ENCODE measurements at regions not wholly inside any gene's neighbourhood (a gene's known extent, or its start where the extent isn't known, plus 50 kb on each side); places are given as distances from the start of the nearest gene placed in this dataset.

DNA sequence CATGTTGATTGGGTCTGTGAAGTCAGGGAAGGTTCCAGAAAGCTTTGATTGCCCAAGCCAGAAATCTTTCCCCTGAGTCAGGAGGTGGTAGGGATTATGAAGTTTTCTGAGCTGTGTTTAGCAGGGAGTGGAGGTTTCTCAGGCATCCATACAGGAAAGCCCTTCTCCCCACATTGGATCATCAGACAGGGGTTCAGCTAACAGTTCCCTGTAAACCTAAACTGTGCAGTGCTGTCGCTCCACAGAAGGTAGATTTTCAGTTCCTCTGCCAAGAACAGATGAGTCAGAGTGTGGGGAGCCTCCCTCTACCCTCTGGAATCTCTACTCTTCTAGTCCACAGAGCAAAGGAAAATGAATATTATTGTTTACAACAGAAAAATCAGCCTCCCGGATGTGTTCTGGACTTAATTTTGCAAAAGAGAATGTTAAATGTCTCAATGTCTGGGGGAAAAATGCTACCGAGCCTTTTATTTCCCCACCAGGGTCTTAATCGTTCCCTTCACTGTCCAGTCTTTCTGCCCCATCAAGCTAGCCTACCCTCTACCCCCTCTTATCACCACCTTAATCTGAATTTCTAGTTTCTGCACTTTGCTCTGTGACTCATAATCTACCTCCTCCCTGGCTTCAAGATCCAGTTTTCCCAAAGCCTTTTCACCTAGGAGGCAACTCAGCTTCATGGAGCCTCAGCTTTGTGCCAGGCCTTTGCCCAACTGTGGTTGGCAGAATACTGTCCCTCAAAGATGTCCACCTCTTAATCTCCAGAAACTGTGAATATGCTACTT lies 355.6 kb downstream of the PRDM2 start:
- no peak for DNase-seq

DNA sequence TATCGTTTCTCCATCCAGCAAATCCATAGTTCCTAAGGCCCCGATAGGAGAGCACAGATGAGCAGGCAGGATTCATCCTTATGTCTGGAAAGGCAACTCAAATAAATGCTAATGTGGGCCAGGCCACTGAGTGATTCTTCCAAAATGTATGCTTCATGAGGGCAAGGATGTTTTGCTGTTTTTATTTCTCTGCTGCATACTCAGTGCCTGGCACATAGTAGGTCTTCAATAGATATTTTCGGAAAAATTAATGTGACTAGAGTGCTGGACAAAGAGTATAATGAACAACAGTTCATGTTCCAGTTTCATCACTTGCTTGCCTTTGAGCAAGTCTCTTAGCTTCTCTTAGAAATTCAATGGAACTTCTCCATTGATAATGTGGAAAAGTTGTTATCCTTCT lies 357.7 kb downstream of the PRDM2 start:
- DNase-seq, result no peak

DNA sequence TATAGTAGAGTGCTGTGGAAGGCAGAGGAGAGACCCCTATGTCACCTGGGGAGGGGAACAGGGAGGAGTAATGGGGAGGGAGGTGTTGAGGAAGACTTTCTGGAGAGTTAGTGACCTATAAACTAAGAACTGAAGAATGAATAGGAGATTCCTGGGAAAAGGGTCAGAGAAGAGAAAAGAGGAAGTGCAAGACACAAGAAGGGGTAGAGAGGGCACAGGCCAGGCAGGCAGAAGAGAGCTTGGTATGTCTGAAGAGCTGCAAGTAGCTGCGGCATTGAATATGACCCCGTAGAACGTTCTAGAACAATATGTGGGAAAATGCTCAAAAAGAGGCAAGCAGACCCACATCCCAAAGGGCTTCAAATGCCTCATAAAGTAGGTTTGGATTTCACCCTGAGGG lies 361.2 kb downstream of the PRDM2 start:
- no peak for DNase-seq

DNA sequence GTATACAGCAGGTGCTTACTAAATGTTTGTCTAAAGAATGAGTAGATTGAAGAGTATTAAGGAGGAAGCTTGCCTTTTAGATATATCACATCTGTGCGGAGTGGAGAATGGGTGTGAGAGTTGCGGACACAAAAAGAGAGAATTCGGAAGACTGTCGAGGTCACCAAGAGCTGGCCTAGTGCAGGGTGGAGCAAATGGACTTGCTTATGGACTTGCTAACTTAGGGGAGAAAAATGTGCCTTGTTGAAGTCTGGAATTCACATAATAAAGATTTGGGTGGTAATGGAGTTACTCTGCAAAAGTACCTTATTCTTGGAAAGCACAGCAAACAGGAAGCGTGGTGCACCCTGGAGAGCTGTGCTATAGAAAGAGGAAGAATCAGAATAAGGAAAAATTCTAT lies 361.7 kb downstream of the PRDM2 start:
- no peak for DNase-seq

DNA sequence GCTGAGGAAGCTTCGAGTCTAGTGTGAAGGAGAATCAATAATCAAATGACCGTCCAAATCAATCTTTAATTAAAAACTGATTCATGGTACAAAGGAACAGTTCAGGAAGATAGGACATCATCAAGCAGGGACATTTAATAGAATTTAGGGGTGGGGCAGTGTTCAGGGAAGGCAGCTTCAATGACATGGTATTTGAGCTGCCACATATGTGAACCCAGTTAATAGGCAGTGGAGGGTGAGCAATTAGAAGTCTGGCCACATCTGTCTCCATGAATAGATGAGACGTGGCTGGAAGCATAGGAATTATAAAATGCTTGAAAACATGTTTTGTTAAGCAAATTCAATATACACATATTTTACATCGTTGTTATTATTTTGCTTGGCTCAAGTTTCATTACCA lies 362.7 kb downstream of the PRDM2 start:
- no peak for DNase-seq

DNA sequence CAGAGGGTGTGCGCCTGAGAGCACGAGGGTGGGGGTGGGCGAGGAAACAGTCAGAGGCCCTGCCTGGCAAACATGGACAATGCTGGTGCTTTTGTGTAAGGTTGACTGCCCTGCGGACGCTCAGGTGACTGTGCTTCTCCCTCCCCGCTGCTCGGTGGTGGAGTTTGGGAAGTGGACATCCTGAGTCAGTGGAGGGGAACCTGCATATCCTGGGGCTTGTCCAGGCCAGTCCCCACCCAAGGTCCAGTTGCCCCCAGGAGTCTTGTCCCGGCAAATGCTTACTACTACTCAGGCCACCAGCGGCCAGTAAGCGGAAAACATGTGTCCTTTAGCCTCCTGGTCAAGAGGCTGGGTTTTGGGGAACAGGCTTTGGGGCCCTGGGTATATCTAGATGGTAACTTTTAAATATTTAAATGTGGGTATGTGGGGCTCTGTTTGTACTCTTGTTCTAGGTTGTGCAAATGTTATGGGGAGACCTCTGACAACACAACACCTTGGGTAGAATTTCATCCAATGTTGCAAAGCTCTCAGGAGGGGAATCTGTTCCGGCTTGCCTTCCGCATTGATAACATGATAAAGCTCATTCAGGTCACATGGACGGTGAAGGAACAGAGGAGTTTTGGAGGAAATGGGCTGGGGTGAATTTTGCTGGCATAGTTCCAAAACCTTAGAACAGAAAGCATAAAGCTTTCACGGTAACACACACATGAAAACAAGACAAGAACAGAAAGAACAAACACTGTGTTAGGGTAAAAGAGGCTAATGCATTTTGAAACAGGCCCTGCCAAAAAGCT lies 364.9 kb downstream of the PRDM2 start:
- DNase-seq, result no peak

DNA sequence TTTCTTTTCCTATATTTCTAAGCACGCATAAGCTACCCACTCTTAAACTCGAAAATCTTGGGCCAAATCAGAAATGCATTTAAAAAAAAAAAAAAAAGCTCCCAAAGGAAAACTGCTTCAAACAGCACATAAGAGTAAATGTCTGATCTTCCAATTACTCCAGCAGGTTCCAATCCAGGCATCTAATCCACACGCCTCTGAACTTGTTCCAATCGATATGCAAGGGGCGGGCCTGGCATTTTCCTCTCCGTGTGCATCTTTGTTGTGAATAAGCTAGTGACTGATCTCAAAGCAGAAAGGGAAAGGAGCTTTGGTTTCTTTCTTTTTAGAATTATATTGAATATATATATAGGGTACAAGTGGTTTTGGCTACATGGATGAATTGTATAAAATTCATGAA lies 365.5 kb downstream of the PRDM2 start:
- no peak for DNase-seq

DNA sequence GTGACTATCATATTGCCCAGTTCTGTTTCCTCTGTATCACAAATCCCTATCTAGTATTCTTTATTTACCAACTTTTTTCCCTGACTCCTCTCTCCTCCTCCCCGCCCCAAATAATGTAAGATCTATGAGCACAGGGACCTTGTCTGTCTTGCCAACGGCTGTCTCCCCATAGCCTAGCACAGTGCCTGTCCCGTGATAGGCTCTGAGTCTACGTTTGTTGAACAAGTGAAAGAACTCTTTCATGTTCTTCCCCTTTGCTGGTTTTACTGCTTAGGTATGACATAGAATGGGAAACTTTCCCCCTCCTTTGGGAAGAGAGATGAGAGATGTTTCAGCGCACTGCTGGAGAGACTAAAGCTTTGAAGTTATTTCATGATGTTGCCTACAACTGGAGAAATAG lies 367.0 kb downstream of the PRDM2 start:
- no peak for DNase-seq

DNA sequence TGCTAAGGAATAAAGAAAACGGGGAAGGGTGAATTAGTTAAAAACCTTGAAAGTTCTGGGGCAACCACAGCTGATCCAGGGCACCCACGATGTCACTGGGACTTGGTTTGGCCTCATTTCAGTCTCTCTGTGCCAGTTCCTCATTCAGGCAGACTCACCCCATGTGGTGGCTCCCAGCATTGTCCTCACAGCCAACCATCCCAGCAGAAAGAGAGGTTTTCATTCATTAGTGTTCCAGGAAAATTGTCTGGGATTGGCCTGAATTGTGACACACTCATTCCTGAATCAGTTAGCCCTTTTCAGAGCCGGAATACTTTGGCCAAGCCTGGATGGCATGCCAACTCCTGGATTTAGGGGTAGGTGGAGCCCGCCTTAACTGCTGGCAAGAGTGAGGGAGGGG lies 367.7 kb downstream of the PRDM2 start:
- no peak for DNase-seq

DNA sequence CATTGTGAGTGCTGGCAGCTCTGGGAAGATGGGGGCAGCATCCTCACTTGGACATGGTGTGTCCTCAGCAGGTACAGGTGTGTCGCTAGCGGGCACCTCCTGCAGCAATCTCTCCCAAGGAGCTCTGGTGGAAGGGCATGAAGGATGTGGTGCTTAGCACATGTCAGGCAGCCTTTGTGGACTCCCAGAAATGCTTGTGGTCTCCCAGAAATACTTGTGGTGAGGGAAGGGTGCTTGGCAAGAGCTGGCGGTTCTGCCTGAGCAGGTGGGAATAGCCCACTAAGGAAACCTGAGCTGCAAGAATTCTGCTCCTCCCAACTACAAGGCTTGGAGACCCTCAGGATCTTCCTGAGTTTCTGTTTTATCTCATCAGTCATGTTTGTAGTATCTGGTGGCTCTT lies 371.6 kb downstream of the PRDM2 start:
- no peak for DNase-seq

DNA sequence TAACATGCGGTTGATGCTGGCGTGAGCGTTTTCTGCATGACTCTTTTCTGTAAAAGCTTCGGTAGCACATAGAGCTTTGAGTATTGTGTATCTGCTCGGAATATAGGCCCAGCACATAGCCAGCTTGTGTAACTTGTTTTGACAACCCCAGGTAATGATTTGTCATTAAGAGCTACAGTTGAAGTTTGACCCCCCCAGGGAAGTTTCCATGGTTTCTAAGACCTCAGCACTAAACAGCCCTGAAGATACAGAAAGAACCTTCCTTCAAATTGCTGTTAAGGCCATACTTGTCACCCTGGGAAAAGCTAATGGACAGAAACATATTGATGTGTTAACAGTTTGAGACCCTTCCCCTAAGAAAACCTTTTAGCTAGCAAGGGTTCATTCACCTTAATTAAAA lies 380.7 kb downstream of the PRDM2 start:
- DNase-seq, result no peak

DNA sequence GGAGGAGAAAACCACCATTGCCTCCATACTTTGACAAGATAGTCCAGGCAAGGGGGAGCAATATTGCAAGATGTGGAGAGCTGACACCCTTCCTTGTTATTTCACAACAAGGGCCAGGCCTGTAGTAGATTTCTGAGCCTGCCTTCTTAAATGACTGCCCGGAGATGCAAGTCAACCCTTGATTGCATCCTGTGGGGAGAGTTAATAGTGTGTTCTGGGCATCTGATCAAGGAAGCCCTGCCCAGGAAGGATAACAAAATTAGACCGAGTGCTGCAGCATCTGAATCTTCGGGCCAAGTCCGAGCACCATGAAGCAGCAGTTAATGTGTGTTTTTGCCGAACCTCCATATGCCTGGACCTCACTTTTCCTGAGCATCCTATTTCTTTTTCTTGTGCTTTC lies 382.3 kb downstream of the PRDM2 start:
- DNase-seq, result no peak

DNA sequence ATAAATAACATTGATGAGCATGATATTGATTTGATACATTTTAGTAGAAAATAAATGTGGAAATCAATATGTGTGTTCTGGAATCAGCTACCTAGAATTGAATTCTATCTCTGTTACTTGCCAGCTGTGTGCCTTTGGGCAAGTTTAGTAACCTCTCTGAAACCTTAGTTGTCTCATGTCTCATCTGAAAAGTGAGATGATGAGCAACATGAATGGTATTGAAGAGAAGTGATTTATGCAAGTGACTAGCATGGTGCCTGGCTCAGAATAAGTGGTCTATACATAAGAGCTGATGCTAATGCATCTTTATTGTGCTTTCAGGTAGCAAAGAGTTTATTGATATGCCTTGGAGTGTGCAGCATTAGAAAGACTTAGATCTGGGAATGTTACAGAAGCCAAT lies 383.3 kb downstream of the PRDM2 start:
- no peak for DNase-seq

DNA sequence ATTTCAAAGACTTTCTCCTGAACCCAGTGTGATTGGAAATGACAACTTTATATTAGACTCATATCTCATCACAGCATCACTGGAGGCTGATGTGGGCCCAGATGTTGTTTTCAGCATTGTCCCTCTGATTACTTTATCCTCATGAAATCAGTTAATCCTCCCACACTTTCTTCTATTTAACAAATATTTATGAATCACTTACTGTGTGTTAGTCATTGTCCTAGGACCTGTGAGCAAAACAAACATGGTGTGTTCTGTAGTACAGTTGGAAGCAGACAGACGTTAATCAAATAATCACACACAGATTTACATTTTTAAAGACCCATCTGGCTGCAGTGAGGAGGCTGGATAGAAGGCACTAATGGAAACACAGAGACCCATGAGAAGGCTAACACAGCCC lies 383.7 kb downstream of the PRDM2 start:
- DNase-seq, result no peak

DNA sequence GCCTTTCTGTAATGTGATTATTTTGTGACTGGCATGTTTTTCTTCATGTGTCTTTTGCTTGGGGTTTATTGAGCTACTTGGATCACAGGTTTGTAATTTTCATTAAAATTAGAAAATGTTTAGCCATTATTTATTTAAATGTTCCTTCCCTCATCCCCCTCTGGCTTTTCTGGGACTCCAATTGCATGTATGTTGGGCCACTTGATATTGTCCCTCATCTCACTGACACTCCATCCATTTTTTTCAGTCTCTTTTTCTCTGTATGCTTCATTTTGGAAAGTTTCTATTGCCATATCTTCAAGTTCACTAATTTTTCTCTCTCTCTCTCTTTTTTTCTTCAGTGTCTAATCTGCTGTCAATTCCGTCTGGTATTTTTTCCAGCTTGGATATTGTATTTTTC lies 390.1 kb downstream of the PRDM2 start:
- no peak for DNase-seq

DNA sequence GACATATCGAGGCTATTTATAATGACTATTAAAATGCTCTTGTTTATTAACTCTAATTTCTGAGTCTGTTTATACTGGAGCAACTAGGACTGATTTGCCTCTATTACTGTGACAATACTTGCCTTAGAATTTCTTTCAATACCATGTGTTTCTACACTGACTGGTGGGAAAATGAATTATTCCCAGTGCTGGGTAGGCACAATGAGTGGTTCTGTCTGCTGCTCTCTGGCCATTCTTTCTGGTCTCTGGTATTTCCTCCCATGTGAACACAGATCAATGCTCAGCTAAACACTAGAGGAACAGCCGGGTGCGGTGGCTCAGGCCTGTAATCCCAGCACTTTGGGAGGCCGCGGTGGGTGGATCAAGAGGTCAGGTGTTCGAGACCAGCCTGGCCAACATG lies 390.5 kb downstream of the PRDM2 start:
- DNase-seq, result no peak

DNA sequence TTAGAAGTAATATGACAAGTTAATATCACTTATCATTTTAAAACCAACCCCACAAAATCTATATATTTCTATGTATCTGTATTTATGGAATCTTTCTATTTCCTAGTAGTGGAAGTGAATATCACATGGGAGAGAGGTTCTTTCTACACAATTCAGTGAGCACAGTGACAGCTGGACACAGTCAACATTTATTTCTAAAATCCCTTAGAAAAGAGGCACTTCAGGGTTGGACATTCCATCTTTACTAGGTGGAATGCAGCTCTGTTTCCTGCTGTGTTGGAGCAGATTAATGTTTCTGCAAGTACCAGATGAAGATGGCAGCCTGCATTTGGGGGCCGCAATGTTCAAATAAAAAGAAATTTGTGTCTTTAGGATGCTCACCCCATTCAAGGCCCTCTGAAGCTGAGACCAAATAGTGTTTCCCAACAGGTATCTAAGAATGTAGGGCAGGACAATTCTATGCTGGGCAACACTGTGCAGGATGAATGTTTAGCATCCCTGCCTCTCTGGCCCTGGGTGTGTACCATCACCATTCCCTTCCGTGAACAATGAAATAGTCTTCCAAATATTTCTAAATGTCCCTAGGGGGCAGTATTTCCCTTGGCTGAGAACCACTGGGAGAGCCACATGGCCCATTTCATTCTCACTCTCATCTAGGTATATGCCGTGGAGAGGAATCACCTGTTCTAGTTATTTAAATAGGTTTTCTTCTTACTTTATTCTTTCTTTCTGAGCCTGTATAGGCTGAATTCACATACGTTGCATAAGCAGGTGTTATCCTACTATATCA lies 394.8 kb downstream of the PRDM2 start:
- DNase-seq, result no peak

DNA sequence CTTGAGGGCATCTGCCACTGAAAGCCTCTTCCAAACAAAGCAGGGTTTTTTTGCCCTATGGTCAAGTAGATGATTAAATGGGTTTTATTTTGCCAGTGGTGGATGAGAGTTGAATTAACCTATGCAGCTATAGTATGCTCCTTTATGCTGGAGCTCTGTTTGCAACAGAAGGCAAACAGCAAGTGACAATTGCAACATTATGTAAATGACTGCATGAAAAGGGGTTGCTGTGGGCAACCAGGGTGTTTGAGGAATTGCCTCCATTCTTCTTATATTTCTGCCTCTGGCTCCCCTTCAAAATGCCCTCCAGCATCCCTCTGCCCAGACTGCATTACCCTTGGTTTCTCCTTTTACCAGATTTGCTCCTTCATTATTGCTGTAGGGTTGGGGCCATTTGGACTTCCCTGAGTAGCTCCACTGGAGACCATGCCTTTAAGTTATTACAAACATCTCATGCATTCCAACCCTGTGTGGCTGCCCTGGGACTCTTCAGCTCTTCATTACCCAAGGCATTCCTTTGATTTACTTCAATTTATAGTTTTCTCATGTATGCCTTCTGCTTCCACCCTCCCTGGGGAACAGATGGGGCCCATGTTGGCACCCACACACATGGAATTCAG lies 398.4 kb downstream of the PRDM2 start:
- no peak for DNase-seq

DNA sequence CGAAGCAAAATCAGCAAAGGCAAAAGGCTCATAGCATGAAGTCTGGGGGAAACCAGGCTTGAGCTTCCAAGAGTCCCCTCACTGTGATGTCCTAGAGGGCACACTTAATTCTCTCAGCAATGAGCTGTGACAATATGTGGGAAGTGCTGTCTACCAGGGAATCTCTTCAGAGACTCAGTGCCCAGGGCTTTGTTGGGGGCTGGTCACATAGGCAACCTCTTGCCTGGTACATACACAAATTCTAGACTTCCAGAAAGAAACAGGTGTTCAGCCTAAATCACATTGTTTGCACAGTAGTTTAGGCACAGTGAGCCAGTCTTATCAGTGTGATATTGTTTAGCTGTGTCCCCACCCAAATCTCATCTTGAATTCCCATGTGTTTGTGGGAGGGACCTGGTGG lies 400.5 kb downstream of the PRDM2 start:
- DNase-seq, result no peak

DNA sequence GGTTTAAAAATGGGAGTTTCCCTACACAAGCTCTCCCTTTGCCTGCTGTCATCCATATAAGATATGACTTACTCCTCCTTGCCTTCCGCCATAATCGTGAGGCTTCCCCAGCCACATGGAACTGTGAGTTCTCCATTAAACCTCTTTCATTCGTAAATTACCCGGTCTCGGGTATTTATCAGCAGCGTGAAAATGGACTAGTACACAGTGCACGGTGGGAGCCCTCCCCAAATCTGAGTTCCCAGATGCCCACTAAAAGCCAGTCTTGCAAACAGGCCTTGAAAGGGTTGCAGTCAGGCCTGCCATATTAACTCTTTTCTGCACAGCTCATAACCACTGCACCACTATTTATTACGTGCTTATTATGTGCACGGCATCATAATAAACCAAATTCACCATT lies 400.9 kb downstream of the PRDM2 start:
- DNase-seq, result no peak

DNA sequence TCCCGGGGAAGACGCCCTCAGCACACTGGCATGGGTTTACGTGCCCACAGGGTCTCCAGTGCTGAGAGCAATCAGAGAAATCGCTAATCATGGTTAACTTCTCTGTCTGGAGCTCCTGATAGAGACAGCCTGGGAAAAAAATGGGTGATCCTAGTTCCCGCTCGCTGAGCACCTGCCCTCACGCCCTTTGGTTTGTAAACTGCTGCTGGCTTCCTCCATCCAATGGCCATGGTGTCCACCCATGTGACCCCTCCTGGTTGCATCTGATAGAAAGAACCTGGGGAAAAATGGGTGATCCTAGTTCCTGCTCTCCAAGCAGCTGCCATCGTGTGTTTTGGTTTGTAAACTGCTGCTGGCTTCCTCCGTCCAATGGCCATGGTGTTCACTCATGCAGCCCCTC lies 402.2 kb downstream of the PRDM2 start:
- no peak for DNase-seq

DNA sequence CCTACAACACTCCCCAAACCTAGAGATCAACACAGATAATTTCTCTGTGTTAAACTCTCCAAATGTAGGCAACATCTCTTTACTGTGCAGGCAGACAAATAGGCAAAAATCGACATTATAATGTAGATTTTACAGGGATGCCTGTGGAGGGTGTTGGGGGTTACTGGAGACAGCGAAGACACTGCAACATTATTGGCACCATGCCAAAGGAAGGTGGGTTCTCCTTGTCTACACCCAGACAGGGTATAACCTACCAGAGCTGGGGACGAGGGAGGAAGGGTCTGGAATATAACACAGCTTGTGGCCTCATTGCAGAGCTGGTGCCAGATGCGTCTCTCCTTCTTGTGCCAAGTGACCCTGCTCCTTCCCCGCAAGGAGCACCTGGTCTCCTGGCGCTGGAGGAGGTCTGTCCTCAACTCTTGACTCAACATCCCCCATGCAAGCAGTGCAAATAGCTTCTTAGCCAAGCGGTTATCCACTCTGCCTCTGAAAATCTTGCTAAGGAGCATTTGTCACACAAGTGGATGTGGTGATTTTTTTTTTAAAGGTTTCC lies 404.0 kb downstream of the PRDM2 start:
- DNase-seq, result no peak

DNA sequence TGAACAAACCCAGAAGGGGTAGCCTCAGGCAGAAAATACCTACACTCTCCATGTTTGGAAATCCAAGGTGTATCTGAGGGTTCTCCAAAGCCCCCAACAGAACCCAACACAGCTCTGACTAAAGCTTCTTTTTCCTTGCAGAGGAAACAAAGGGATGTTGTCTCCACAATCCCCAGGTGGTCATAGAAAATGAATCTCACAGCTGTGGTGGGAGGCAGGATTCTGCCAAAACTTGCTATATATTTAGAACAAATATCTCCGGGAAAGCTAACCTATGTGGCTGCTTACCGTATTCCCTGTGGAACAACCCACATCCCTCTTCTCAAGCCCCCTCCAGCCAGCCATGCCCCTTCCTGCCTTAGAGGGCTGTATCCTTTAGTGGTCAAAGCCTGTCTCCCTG lies 406.1 kb downstream of the PRDM2 start:
- no peak for DNase-seq

All from activated effector memory CD4-positive, alpha-beta T cell treated with anti-CD3 and anti-CD28 coated beads, Interleukin-2, amount 50 U/mL, for 16 hours (primary cell).